Tibial nerve (tissue), 4 donors: ENCODE measurements at regions not wholly inside any gene's neighbourhood (a gene's known extent, or its start where the extent isn't known, plus 50 kb on each side); places are given as distances from the start of the nearest gene placed in this dataset.

ENCODE experiments used
- DNase-seq, 2 donors: peaks; one replicate each; pipeline ENCODE4 v3.0.0-alpha.2; 2019; ENCODE audit warnings: low spot score in 2 of 2
- H3K27ac ChIP-seq, 4 donors: fragments of 200-600 bp; sonication (generic) in 3 of 4; one replicate each; pipeline ENCODE4 v1.5.1; 2017 to 2019; ENCODE audit warnings: mild to moderate bottlenecking in 1 of 4
- H3K27me3 ChIP-seq, 2 donors: fragments of 200-600 bp; sonication (generic) in 1 of 2; one replicate each; pipeline versions ENCODE4 v1.5.1 to v1.6.0; 2017 to 2019
- H3K36me3 ChIP-seq, 3 donors: fragments of 200-600 bp; sonication (generic); one replicate each; pipeline ENCODE4 v1.5.1; 2018 to 2019
- H3K4me1 ChIP-seq, 4 donors: fragments of 200-600 bp; sonication (generic) in 3 of 4; one replicate each; pipeline ENCODE4 v1.5.1; 2017 to 2019
- H3K4me3 ChIP-seq, 4 donors: fragments of 200-600 bp; sonication (generic) in 3 of 4; one replicate each; pipeline ENCODE4 v1.5.1; 2017 to 2019; ENCODE audit warnings: mild to moderate bottlenecking in 1 of 4, moderate library complexity in 1 of 4
- H3K9me3 ChIP-seq, 4 donors: fragments of 200-600 bp; sonication (generic) in 3 of 4; one replicate each; pipeline ENCODE4 v1.5.1; 2017 to 2019
- CTCF ChIP-seq, 5 experiments: fragments of 200-600 bp in 3 of 5; fragments of 450-650 bp in 2 of 5; sonication (generic) in 3 of 5; IDR thresholded peaks; one replicate each; pipeline ENCODE4 v1.5.1; 2016 to 2019; ENCODE audit warnings: antibody characterized with exemption in 5 of 5, mild to moderate bottlenecking in 3 of 5, moderate library complexity in 2 of 5
- EP300 ChIP-seq, 2 donors: sonication (generic); formaldehyde crosslinking; IDR thresholded peaks; one replicate each; pipeline ENCODE4 v1.6.1; 2017; ENCODE audit warnings: antibody characterized with exemption in 2 of 2, mild to moderate bottlenecking in 1 of 2
- POLR2A ChIP-seq, 2 donors: fragments of 450-650 bp; IDR thresholded peaks; one replicate each; pipeline ENCODE4 v1.6.1; 2017; ENCODE audit warnings: antibody characterized with exemption in 2 of 2, mild to moderate bottlenecking in 2 of 2, moderate library complexity in 2 of 2
- whole genome bisulfite sequencing, 2 donors: methylation state at CpG; one replicate each; pipeline ENCODE4 v1.1.5; 2018; 5-methylcytosine and 5-hydroxymethylcytosine counted together

DNA sequence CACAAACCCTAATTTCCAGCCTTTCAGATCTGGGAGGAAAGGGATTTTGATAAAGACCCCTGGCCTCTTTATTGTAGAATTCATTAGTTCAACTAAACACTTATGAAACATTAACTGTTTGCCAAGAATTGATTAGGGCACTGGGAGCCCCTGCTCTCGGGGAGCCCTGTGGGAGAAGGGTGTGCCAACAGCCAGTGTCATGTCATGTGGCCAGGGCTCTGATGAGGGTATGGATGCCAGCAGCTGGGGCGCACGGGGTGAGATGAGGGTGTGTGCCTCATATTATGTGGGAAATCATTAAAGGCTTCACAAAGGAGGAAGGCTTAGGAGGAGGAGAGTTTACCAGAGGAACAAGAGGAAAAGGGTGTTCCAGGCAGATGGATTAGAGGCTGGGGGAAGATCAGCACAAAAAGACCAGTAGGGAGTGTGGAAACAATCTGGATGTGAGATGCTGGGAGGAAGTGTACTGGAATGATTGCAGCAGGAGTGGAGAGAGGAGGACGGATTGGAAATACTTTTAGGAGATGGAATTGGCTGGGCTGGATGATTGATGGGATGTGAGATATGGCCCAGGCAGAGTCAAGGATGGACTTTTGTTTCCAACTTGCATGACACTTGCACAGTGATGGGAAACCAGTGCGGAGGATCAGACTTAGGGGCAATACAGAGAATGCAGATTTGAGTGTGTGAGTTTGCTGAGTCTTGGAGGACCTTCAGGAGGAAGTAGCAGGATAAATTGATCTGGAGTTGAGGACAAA is 137.8 kb downstream of the CSNK2A3 start:
- Histone ChIP-seq H3K9me3 (no peaks in the 10 kb centered on the region), H3K4me1 (peaks cover 0 to 46% (median 4%) of the 10 kb centered on the region in 4 donors), H3K27me3 (no peaks in the 10 kb centered on the region), H3K36me3 (no peaks in the 10 kb centered on the region), H3K27ac (no peak overlapping the region), H3K4me3 (no peak overlapping the region)
- no peak for DNase-seq
- TF ChIP-seq POLR2A (IDR thresholded peaks at IDR 0.05) (no peak), CTCF (IDR thresholded peaks at IDR 0.05) (no peak), EP300 (IDR thresholded peaks at IDR 0.05) (no peak)
- WGBS, 2 donors: 79 to 85% methylated on average over 5 of the region's 5 CpGs

DNA sequence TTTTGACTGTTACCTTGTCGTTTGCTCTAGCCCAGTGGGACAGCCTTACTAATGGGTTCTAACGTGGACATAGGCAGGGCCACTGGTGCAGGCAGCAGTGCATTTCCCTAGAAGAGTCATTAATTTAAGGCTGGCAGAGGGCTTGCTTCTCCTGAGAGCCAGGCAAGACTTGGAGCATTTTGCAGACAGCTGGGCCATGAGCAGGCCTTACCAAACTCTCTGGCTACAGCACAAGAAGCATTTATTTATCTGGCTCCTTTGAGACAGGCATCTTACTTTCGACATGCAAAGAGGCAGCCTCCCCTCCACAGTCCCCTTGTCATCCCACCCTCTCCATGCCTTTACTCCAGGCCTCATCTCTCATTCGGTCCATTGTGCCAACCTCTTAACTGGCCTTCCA is 139.9 kb downstream of the CSNK2A3 start:
- DNase-seq: no peak
- Histone ChIP-seq H3K27ac (no peak overlapping the region), H3K4me3 (no peak overlapping the region), H3K36me3 (no peaks in the 10 kb centered on the region), H3K9me3 (no peaks in the 10 kb centered on the region), H3K27me3 (no peaks in the 10 kb centered on the region), H3K4me1 (peaks cover 0 to 38% (median 4%) of the 10 kb centered on the region in 4 donors)
- 86 to 90% methylated on average over 4 of the region's 4 CpGs for WGBS, 2 donors
- TF ChIP-seq EP300 (IDR thresholded peaks at IDR 0.05) (no peak), POLR2A (IDR thresholded peaks at IDR 0.05) (no peak), CTCF (IDR thresholded peaks at IDR 0.05) (no peak)

DNA sequence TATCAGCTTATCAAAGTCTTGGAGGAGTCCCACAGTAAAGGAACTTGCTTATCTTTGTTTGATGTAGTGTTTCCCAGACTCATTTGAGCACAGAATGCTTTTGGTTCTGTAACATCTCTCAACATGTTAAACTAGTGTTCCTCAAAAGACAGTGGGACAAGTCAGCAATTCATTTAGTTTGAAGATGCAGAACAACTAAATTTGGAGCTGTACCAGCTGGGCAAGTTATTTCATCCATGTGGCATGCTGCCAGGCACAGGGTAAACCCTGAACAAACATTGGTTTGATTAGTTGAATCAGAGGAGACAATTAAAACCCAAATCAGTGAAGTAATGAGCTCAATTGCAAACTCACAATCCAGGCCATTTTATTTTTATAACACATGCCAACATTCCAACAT is 141.2 kb downstream of the CSNK2A3 start:
- DNase-seq: no peak
- no peaks in the 10 kb centered on the region for H3K9me3 ChIP-seq
- H3K27ac ChIP-seq: peak overlapping the region in 2 of 4 donors; percentile 2 to 7
- peaks cover 0 to 38% (median 4%) of the 10 kb centered on the region in 4 donors for H3K4me1 ChIP-seq
- no peak overlapping the region for H3K4me3 ChIP-seq
- no peaks in the 10 kb centered on the region for H3K27me3 ChIP-seq
- no peak for TF ChIP-seq CTCF (IDR thresholded peaks at IDR 0.05)
- no peak for TF ChIP-seq POLR2A (IDR thresholded peaks at IDR 0.05)
- no peaks in the 10 kb centered on the region for H3K36me3 ChIP-seq

GRCh38 chr11:11211186-11211585 is 141.9 kb downstream of the CSNK2A3 start:
- Histone ChIP-seq H3K27ac (peak overlapping the region in 2 of 4 donors; percentile 2 to 7), H3K27me3 (no peaks in the 10 kb centered on the region)

More at GRCh38 chr11:11211186-11211585, 141.9 kb downstream of the CSNK2A3 start:
- Histone ChIP-seq H3K4me3 (no peak overlapping the region), H3K9me3 (no peaks in the 10 kb centered on the region), H3K36me3 (no peaks in the 10 kb centered on the region), H3K4me1 (peaks cover 0 to 33% (median 4%) of the 10 kb centered on the region in 4 donors)
- no peak for DNase-seq
- peak in 1 of 2 donors; percentile 13 for TF ChIP-seq EP300 (IDR thresholded peaks at IDR 0.05)
- TF ChIP-seq POLR2A (IDR thresholded peaks at IDR 0.05): no peak
- no peak for TF ChIP-seq CTCF (IDR thresholded peaks at IDR 0.05)
- 30 to 46% methylated on average over 7 of the region's 7 CpGs for WGBS, 2 donors
